Stimulated activated CD4-positive, alpha-beta T cell treated with anti-CD3 and anti-CD28 coated beads, TNF-alpha, amount 100 ng/mL, for 24 hours (primary cell): ENCODE measurements at regions not wholly inside any gene's neighbourhood (a gene's known extent, or its start where the extent isn't known, plus 50 kb on each side); places are given as distances from the start of the nearest gene placed in this dataset.
"Not testable (repeated sequence)": the region's sequence is repeated elsewhere in the genome, so short reads cannot be mapped to it uniquely, and the experiment has no call there.

Experiments used
- DNase-seq, 3 experiments: peaks; one replicate each; pipeline ENCODE4 v3.0.0-alpha.2; 2020; ENCODE audit warnings: low read depth in 3 of 3

GRCh38 chr6:121548131-121548530, 112.7 kb downstream of the GJA1 start:
- DNase-seq, result no peak

GRCh38 chr6:121549736-121550135, 114.3 kb downstream of the GJA1 start:
- no peak for DNase-seq

- no peak for DNase-seq
Measured at GRCh38 chr6:121550491-121551010, 115.1 kb downstream of the GJA1 start.

GRCh38 chr6:121555201-121555600, 119.8 kb downstream of the GJA1 start:
- DNase-seq, result no peak

GRCh38 chr6:121556149-121556548, 120.7 kb downstream of the GJA1 start:
- DNase-seq, result not testable (repeated sequence)

DNA sequence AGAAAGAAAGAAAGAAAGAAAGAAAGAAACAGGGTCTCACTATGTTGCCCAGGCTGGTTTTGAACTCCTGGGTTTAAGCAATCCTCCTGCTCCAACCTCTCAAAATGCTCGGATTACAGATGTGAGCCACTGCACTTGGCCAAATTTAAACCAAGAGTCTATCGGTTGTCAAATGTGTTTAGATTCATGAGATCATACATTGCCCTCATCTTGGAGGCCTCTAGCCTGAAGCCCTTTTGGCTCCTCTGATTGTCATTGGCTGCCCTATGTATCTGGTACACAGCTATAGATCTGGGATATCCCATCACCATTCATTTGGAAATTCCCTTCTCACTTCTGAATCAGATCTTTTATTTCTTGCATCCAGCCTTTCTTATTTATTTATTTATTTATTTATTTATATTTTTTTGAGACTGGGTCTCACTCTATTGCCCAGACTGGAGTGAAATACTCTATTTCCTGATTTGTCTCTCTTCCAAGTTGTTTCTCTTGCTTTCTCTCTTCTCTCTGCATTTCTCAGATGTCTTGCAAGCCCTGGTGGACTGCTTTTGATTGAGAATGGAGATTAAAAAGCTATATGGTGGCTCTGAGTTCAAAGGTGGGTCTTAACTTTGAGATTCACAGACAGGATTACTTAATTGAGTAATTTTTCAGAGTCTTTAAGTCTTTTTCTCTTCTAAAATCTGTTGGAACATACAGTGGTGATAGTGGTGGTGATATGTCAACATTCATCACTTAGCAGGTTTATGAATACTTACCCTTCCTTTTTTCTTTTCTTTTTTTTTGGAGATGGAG, 121.9 kb downstream of the GJA1 start:
- no peak for DNase-seq

DNA sequence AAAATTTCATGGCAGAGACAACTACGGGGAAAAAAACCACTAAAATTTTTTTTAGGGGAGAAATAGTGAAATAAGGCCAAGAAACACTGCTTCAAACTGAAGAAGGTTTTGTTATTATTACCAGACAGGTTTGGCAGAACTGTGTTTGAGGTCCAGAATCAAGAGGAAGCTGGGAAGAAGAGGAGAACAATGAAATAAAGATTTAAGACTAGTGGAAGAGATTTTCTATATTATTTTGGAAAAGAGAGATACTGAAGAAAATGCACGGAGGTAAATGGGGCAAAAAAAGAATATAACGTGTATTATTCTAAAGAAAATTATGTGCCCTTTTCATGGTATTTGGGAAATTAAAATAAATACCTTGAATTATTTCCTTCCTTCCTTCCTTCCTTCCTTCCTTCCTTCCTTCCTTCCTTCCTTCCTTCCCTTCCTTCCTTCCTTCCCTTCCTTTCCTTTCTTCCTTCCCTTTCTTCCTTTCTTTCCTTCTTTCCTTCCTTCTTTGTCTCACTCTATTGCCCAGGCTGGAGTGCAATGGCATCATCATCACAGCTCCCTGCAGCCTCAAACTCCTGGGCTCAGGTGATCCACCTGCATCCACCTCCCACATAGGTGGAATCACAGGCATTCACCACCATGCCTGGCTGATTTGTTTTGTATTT, 124.3 kb downstream of the GJA1 start:
- DNase-seq, result no peak

- DNase-seq, result no peak
Measured at GRCh38 chr6:121560476-121560875, 125.0 kb downstream of the GJA1 start.

DNA sequence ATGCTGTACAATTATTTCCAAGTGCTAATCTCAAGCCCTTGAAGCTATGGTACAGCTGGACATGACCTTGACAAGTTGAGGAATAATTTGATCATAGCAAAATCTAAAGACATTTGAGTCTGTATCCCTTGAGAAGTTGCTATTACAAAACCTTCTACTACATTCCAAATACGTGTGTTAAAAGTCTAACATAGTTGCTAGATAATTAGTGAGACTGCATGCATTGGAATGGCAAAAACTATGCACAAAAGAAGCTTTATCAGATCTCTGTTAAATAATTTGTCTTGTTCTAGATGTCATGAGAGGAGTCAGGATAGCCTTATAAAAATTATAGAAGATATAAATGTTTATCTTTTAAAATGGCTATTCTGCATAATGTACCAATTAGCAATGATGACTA, 127.8 kb downstream of the GJA1 start:
- DNase-seq, result no peak

- DNase-seq, result not testable (repeated sequence)
Measured at GRCh38 chr6:121564529-121564928, 129.1 kb downstream of the GJA1 start.

DNA sequence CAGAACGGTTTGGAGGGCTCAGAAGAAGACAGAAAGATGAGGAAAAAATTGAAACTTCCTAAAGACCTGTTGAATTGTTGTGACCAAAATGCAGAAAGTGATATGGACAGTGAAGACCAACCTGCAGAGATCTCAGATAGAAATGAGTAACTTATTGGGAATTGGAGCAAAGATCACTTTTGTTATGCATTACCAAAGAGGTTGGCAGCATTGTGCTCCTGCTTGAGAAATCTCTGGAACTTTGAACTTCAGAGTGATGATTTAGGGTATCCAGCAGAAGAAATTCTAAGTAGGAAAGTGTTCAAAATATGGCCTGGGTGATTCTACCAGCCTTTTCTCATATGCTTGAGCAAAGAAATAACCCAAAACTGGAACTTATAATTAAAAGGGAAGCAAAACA, 136.0 kb downstream of the GJA1 start:
- no peak for DNase-seq

DNA sequence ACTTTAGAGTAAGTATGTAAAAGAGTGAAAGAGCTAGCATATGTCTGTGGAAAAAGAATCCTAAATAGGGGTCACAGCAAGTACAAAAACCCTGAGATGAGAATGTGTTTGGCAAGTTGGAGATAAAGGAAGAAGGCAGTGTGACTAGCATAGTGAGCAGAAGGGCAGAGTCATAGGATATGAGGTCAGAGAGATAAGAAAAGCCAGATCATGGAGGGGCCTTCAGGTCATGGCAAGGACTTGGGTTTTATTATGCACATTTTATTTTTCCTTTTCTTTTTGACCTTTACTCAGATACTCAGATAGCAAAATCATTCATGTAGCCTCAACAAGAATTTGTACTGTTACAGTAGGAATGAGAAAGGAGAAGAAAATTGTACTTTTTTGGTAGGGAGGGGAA, 138.0 kb downstream of the GJA1 start:
- no peak for DNase-seq

DNA sequence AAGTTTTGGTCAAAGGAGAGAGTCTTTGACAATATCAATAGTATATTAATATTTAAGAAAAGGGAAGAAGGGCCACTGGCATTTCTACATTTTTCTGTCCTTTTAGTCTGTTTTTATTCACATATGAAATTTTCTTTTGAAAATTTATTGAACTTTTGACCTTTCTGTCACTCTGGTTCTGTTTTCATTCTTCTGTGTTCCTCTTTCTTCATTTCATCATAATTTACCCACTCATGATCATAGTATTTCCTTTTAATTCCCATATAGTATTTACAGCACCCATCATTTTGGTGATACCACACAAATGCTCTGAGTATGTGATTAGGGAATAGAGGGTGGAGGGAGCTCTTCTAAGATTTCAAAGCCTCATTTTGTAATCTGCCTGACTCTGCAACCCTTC, 142.8 kb downstream of the GJA1 start:
- DNase-seq, result no peak

GRCh38 chr6:121579478-121579877, 144.0 kb downstream of the GJA1 start:
- DNase-seq, result no peak

DNA sequence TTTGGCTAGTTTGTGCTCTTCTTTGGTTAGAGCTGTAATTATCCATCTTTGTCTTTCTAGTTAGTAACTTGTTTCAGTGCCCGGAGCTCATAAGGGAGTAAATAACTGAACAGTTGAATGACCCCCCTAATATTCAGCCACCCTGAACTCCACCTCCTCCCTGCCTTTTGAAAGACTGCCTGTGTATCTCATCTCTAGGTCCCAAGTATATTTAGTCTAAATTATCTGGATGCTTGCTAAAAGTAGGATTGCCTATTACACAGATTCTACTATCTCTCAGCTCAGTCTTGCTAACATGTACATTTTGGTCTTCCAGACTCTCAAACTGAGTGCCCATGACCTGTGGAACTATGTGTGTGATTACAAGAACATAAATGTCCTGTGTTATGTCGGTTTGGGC, 145.9 kb downstream of the GJA1 start:
- no peak for DNase-seq

- DNase-seq, result no peak
Measured at GRCh38 chr6:121582262-121582661, 146.8 kb downstream of the GJA1 start.

DNA sequence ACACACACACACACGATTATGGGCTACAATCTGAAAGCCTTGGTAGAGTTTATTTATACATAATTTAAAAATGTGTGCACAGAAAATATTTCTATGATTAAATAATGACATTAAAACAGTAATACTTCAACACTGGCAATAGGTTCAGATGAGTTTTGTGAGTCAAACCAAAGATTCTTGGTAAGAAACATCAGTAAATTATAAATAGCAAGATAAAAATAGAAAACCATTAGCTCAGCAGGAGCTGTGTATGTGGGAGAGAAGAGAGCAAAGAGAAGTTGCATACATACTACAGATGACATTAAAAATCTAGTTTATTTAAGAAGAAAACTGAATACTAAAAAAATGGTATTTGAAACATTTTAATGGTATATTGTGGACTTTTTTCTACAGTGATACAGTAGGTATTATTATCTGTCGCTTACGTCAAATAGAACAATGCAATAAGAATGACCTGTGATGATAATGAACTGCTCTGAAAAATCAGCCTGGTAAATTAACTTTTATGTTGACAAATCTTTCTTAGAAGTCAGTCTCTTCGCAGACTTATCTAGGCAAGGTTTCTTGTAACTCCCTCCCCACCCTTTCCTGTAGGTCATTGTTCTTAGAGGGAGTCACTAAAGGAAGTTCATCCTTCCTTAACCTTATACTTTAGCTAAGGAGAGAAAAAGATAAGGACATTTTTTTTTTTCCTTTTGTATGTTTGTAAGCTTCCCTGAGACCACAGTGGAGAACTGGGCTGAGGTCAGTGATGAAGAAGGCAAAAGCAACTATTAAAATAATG, 149.3 kb downstream of the GJA1 start:
- DNase-seq, result no peak

DNA sequence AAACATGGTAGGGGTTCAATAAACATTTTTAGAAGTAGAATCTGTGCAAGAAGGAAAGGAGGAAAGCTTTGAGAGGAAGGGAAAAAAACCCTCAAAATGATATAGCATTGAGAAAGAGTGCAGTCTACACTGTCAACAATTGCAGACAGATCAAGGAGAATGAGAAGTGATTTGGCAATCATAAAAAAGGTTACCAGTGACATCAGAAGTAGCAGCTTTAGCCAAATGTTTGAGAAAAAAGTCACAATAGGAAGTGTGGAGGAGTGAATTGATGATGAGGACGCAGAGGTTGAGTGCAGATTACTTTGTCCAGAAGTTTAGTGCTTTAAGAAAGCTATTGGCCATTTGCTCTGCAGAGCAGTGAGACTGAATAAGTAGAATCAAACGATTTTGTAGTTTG, 155.0 kb downstream of the GJA1 start:
- DNase-seq, result no peak

DNA sequence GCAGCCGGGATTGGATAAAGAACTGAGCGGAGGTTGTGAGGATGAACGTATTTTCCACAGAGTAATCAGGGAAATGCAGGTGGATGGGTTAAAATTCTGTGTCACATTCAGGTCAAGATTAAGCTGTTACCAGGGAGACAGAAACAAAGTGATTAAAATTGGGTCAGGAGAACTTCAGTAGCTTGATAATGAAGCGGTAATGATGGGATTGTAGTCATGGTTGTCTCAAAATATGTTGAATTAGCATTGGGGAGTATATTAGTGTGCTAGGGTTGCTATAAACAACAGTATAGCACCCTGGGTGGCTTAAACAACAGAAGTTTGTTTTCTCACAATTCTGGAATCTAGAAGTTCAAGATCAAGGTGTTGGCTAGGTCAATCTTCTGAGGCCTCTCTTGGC, 155.5 kb downstream of the GJA1 start:
- no peak for DNase-seq

DNA sequence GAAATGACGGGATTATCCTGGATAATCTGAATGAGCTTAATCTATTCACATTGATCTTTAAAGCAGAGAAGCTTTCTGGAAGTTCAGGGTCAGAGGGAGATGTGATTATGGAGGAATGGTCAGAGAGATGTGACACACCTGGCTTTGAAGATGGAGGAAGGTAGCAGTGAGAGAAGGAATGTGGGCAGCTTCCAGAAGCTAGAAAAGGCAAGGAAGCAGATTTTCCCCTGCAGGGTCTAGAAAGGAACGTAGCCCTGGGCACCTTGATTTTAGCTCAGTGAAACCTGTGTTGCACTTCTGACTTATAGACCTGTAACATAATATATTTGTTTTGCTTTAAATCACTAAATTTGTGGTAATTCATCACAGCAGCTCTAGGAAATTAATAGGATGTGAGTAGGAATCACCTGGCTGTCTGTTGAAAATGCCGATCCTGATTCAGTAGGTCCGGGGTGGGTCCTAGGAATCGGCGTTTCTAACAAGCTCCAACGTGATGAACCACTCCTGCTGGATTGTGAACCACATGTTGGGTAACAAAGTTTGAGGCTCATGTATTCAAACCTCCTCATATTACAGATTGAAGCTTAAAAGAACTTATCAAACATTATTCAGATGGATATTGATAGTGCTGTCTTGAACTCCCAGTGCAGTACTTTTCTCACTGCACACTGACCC, 157.0 kb downstream of the GJA1 start:
- DNase-seq, result no peak

DNA sequence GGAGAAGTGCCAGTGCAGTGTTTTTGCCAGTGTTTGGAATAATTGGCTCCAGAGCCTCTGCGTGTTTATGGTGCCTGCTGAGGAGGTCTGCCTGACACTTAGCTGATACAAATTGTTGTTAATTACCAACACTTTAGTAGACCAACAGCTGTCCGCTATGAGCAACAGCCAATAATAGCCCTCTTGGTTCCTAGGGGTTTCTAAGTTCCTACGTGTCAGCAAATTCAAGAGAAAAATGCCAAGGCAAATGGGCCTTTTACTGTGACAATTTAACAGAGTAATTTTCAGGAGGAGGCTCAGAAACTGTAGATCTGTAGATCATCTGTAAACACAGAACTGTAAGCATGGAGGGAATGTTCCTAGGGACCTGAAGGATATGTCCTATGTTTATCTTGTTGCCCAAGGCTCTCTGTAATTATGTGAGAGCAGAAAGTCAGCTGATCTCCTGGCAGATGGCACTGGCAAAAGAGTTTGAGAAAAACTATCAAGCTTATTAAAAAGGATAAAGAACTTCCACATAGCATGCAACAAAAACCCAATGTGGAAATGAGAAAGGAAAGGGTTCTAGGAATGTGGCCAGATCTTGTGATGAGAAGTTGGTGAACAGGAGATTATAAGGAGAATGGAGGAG, 157.7 kb downstream of the GJA1 start:
- DNase-seq, result no peak
